A673 (cell line): ENCODE measurements at regions not wholly inside any gene's neighbourhood (a gene's known extent, or its start where the extent isn't known, plus 50 kb on each side); places are given as distances from the start of the nearest gene placed in this dataset.

Experiments
- BruUV-seq: library from RNA; stranded (reverse); fragments of 400-500 nt; replicated peaks from 2 replicates; lab custom pipeline; 2021; lab: Mats Ljungman, UMichigan
- CTCF ChIA-PET: fragments of 300-600 bp; sonication (Branson Sonifier 250); formaldehyde crosslinking; loops from one replicate; lab custom pipeline; 2022; ENCODE audit warnings: antibody characterized with exemption; lab: Charles Lee
- POLR2A ChIA-PET: fragments of 300-600 bp; sonication (Branson Sonifier 250); formaldehyde crosslinking; loops from one replicate; lab custom pipeline; 2022; ENCODE audit warnings: antibody characterized with exemption; ENCODE audit not compliant: low non-redundant PET; lab: Charles Lee
- DNase-seq: peaks from one replicate; pipeline ENCODE4 v3.0.0-alpha.2; 2015; ENCODE audit warnings: low spot score
- H3K27ac ChIP-seq: fragments of 200-600 bp; sonication (generic); 2 replicates; pipeline ENCODE4 v1.5.1; 2016; ENCODE audit warnings: mixed run types, low read depth, mild to moderate bottlenecking, mixed read lengths, antibody characterized with exemption, low read length; ENCODE audit not compliant: poor library complexity, severe bottlenecking
- H3K27me3 ChIP-seq: fragments of 200-600 bp; sonication (generic); replicated peaks from 2 replicates; pipeline ENCODE4 v1.6.1; 2017; ENCODE audit warnings: mixed run types, low read depth, mild to moderate bottlenecking, mixed read lengths, antibody characterized with exemption, low read length; ENCODE audit not compliant: insufficient read depth, poor library complexity
- H3K36me3 ChIP-seq: fragments of 200-600 bp; sonication (generic); 2 replicates; pipeline ENCODE4 v1.6.1; 2016; ENCODE audit warnings: mixed run types, mild to moderate bottlenecking, mixed read lengths, antibody characterized with exemption, low read length; ENCODE audit not compliant: insufficient read depth, poor library complexity, severe bottlenecking
- H3K4me1 ChIP-seq: fragments of 200-600 bp; sonication (generic); 2 replicates; pipeline ENCODE4 v1.6.1; 2017; ENCODE audit warnings: mixed run types, mild to moderate bottlenecking, mixed read lengths, antibody characterized with exemption, low read length; ENCODE audit not compliant: insufficient read depth, poor library complexity, severe bottlenecking
- H3K4me3 ChIP-seq: fragments of 200-600 bp; sonication (generic); 2 replicates; pipeline ENCODE4 v1.5.1; 2016; ENCODE audit warnings: low read depth, mixed run types, mild to moderate bottlenecking, mixed read lengths, low read length; ENCODE audit not compliant: poor library complexity, severe bottlenecking
- H3K9me3 ChIP-seq: fragments of 200-600 bp; sonication (generic); 2 replicates; pipeline ENCODE4 v1.6.1; 2016; ENCODE audit warnings: mixed run types, low read depth, mild to moderate bottlenecking, mixed read lengths, antibody characterized with exemption, low read length; ENCODE audit not compliant: poor library complexity, severe bottlenecking
- CTCF ChIP-seq: fragments of 300-800, 200-600 bp; sonication (generic); conservative IDR thresholded peaks from 2 replicates; pipeline ENCODE4 v1.5.1; 2017; ENCODE audit warnings: low read depth, mild to moderate bottlenecking, antibody characterized with exemption, low read length, moderate library complexity, mixed read lengths
- EZH2 ChIP-seq: fragments of 200-600 bp; sonication (generic); IDR thresholded peaks from 2 replicates; pipeline ENCODE4 v1.6.1; 2017; ENCODE audit warnings: borderline replicate concordance, low read depth, mild to moderate bottlenecking, mixed read lengths, antibody characterized with exemption, low read length; ENCODE audit not compliant: poor library complexity, severe bottlenecking
- intact Hi-C: fragments of 100-400 bp; cut with micrococcal nuclease; formaldehyde crosslinking; loops from one replicate; pipeline ENCODE4 v1.10.0; 2022; ENCODE audit not compliant: unreplicated experiment

GRCh38 chr1:221444346-221444745 is 297.5 kb downstream of the DUSP10 start:
- no peak for DNase-seq
- no TSS peak for BruUV-seq
- H3K27me3 ChIP-seq = no peaks in the 10 kb centered on the region
- no peaks in the 10 kb centered on the region for H3K36me3 ChIP-seq
- TF ChIP-seq EZH2 (no peak), CTCF (no peak)
- no peak overlapping the region for H3K27ac ChIP-seq
- no peak overlapping the region for H3K4me3 ChIP-seq
- intact Hi-C loops = no loop called here
- no peaks in the 10 kb centered on the region for H3K4me1 ChIP-seq
- ChIA-PET POLR2A (no interaction called here), CTCF (no interaction called here)
- H3K9me3 ChIP-seq = no peaks in the 10 kb centered on the region

- ChIA-PET CTCF (no interaction called here), POLR2A (no interaction called here)
- intact Hi-C loops = no loop called here
- no peaks in the 10 kb centered on the region for H3K36me3 ChIP-seq
- no peaks in the 10 kb centered on the region for H3K4me1 ChIP-seq
- no peaks in the 10 kb centered on the region for H3K9me3 ChIP-seq
- TF ChIP-seq CTCF = no peak
- TF ChIP-seq EZH2 = no peak
- H3K27me3 ChIP-seq = no peaks in the 10 kb centered on the region
- H3K4me3 ChIP-seq = no peak overlapping the region
- BruUV-seq = no TSS peak
- no peak for DNase-seq
- H3K27ac ChIP-seq = no peak overlapping the region
These were observed 293.2 kb downstream of the DUSP10 start for GRCh38 chr1:221448585-221449175.

GRCh38 chr1:221449194-221449593 is 292.7 kb downstream of the DUSP10 start:
- intact Hi-C loops = no loop called here
- H3K9me3 ChIP-seq = no peaks in the 10 kb centered on the region
- ChIA-PET CTCF (no interaction called here), POLR2A (no interaction called here)
- DNase-seq = no peak
- no peaks in the 10 kb centered on the region for H3K27me3 ChIP-seq
- no TSS peak for BruUV-seq
- TF ChIP-seq CTCF (no peak), EZH2 (no peak)
- H3K27ac ChIP-seq = no peak overlapping the region
- H3K4me1 ChIP-seq = no peaks in the 10 kb centered on the region
- H3K4me3 ChIP-seq = no peak overlapping the region
- no peaks in the 10 kb centered on the region for H3K36me3 ChIP-seq
